Right atrium auricular region (tissue), 2 donors: ENCODE measurements at regions not wholly inside any gene's neighbourhood (a gene's known extent, or its start where the extent isn't known, plus 50 kb on each side); places are given as distances from the start of the nearest gene placed in this dataset.
"Not testable (repeated sequence)": the region's sequence is repeated elsewhere in the genome, so short reads cannot be mapped to it uniquely, and the experiment has no call there.

Experiments
- DNase-seq: peaks from one replicate; pipeline ENCODE4 v3.0.0-alpha.2; 2019; ENCODE audit warnings: low spot score
- H3K27ac ChIP-seq, 2 donors: fragments of 200-600 bp; sonication (generic); 1 replicate in 1 of 2; 2 replicates in 1 of 2; pipeline ENCODE4 v1.5.1; 2016 to 2019
- H3K27me3 ChIP-seq, 2 donors: fragments of 200-600 bp; sonication (generic); one replicate each; pipeline versions ENCODE4 v1.5.1 to v1.6.0; 2017 to 2019
- H3K36me3 ChIP-seq: fragments of 200-600 bp; sonication (generic); one replicate; pipeline ENCODE4 v1.5.1; 2016
- H3K4me1 ChIP-seq, 2 donors: fragments of 200-600 bp; sonication (generic); one replicate each; pipeline versions ENCODE4 v1.5.1 to v1.6.0; 2017 to 2019
- H3K4me3 ChIP-seq, 2 donors: fragments of 200-600 bp; sonication (generic); 1 replicate in 1 of 2; 2 replicates in 1 of 2; pipeline ENCODE4 v1.5.1; 2017 to 2019; ENCODE audit warnings: mild to moderate bottlenecking in 1 of 2, moderate library complexity in 1 of 2
- H3K9me3 ChIP-seq, 2 donors: fragments of 200-600 bp; sonication (generic); one replicate each; pipeline ENCODE4 v1.5.1; 2019
- TF ChIP-seq, protein P1 (sequence below), 2 donors: fragments of 200-600 bp; sonication (generic); IDR thresholded peaks; one replicate each; pipeline ENCODE4 v1.5.1; 2019; ENCODE audit warnings: antibody characterized with exemption in 2 of 2

GRCh38 chr2:184419744-184420143 lies 178.6 kb upstream of the ZNF804A start:
- no peak for DNase-seq
- Histone ChIP-seq H3K27ac (no peak overlapping the region), H3K4me3 (no peak overlapping the region), H3K27me3 (no peaks in the 10 kb centered on the region), H3K36me3 (no peaks in the 10 kb centered on the region), H3K9me3 (no peaks in the 10 kb centered on the region), H3K4me1 (no peaks in the 10 kb centered on the region)
- TF ChIP-seq, protein P1, sequence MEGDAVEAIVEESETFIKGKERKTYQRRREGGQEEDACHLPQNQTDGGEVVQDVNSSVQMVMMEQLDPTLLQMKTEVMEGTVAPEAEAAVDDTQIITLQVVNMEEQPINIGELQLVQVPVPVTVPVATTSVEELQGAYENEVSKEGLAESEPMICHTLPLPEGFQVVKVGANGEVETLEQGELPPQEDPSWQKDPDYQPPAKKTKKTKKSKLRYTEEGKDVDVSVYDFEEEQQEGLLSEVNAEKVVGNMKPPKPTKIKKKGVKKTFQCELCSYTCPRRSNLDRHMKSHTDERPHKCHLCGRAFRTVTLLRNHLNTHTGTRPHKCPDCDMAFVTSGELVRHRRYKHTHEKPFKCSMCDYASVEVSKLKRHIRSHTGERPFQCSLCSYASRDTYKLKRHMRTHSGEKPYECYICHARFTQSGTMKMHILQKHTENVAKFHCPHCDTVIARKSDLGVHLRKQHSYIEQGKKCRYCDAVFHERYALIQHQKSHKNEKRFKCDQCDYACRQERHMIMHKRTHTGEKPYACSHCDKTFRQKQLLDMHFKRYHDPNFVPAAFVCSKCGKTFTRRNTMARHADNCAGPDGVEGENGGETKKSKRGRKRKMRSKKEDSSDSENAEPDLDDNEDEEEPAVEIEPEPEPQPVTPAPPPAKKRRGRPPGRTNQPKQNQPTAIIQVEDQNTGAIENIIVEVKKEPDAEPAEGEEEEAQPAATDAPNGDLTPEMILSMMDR (IDR thresholded peaks at IDR 0.05), result no peak

GRCh38 chr2:184421456-184421855 lies 176.9 kb upstream of the ZNF804A start:
- H3K4me3 ChIP-seq, H3K4me1 ChIP-seq, H3K36me3 ChIP-seq, DNase-seq, H3K27ac ChIP-seq, H3K9me3 ChIP-seq, H3K27me3 ChIP-seq: not testable (repeated sequence)

GRCh38 chr2:184425083-184425482 lies 173.2 kb upstream of the ZNF804A start:
- DNase-seq, result no peak
- TF ChIP-seq, protein P1 (IDR thresholded peaks at IDR 0.05), result no peak
- Histone ChIP-seq H3K27me3 (no peaks in the 10 kb centered on the region), H3K4me1 (no peaks in the 10 kb centered on the region), H3K27ac (no peak overlapping the region), H3K9me3 (no peaks in the 10 kb centered on the region), H3K4me3 (no peak overlapping the region), H3K36me3 (no peaks in the 10 kb centered on the region)

DNA sequence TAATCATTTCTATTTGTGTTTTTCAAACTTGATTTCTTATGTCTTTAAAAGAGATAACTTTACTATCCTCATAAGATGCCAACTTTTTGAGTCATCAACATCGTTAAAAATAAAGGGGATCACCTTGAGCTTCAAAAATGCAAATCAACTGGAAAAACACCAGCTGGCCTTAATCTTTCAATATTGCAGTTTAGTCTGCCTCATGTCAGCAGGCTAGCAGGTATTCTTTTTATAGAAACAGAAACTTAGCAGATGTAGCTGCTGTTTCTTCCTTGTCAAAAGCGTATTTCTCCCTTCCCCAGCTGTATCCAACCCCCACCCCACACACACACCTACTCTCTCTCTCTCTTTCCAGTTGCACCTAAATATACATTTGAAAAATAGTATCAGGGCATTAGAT lies 154.1 kb upstream of the ZNF804A start:
- no peaks in the 10 kb centered on the region for H3K36me3 ChIP-seq
- no peaks in the 10 kb centered on the region for H3K27me3 ChIP-seq
- TF ChIP-seq, protein P1 (IDR thresholded peaks at IDR 0.05), result no peak
- no peaks in the 10 kb centered on the region for H3K9me3 ChIP-seq
- H3K27ac ChIP-seq, result no peak overlapping the region
- no peak overlapping the region for H3K4me3 ChIP-seq
- no peaks in the 10 kb centered on the region for H3K4me1 ChIP-seq
- no peak for DNase-seq

GRCh38 chr2:184444623-184445223 lies 153.6 kb upstream of the ZNF804A start:
- H3K27me3 ChIP-seq, result no peaks in the 10 kb centered on the region
- DNase-seq, result no peak
- no peaks in the 10 kb centered on the region for H3K9me3 ChIP-seq
- no peak overlapping the region for H3K27ac ChIP-seq
- no peaks in the 10 kb centered on the region for H3K4me1 ChIP-seq
- H3K36me3 ChIP-seq, result no peaks in the 10 kb centered on the region
- H3K4me3 ChIP-seq, result no peak overlapping the region
- TF ChIP-seq, protein P1 (IDR thresholded peaks at IDR 0.05), result no peak

- no peak for DNase-seq
- no peaks in the 10 kb centered on the region for H3K27me3 ChIP-seq
- H3K4me1 ChIP-seq, result no peaks in the 10 kb centered on the region
- H3K27ac ChIP-seq, result no peak overlapping the region
- no peak overlapping the region for H3K4me3 ChIP-seq
- no peaks in the 10 kb centered on the region for H3K9me3 ChIP-seq
- TF ChIP-seq, protein P1 (IDR thresholded peaks at IDR 0.05), result no peak
- no peaks in the 10 kb centered on the region for H3K36me3 ChIP-seq
Observed at GRCh38 chr2:184449760-184450159, 148.6 kb upstream of the ZNF804A start.
